IgD-negative memory B cell (primary cell): ENCODE measurements at regions not wholly inside any gene's neighbourhood (a gene's known extent, or its start where the extent isn't known, plus 50 kb on each side); places are given as distances from the start of the nearest gene placed in this dataset.
A peak's percentile ranks its signal among the peaks of the same experiment; 100 is the strongest.
"Not testable (repeated sequence)": the region's sequence is repeated elsewhere in the genome, so short reads cannot be mapped to it uniquely, and the experiment has no call there.

ENCODE experiments used
- H3K27ac Mint-ChIP-seq, 3 donors: one replicate each; pipeline ENCODE4 v1.8.0; 2020 to 2022; ENCODE audit warnings: mild to moderate bottlenecking in 3 of 3, mixed read lengths in 3 of 3, moderate library complexity in 1 of 3
- H3K27me3 Mint-ChIP-seq: one replicate; pipeline ENCODE4 v1.8.0; 2021; ENCODE audit warnings: mixed read lengths
- H3K36me3 Mint-ChIP-seq: one replicate; pipeline ENCODE4 v1.8.0; 2020; ENCODE audit warnings: mild to moderate bottlenecking, mixed read lengths
- H3K4me1 Mint-ChIP-seq, 3 donors: one replicate each; pipeline ENCODE4 v1.8.0; 2020 to 2022; ENCODE audit warnings: mixed read lengths in 3 of 3, mild to moderate bottlenecking in 1 of 3
- H3K4me3 Mint-ChIP-seq, 4 donors: one replicate each; pipeline ENCODE4 v1.8.0; 2020 to 2022; ENCODE audit warnings: mild to moderate bottlenecking in 4 of 4, mixed read lengths in 4 of 4, moderate library complexity in 3 of 4
- H3K9me3 Mint-ChIP-seq, 3 donors: one replicate each; pipeline ENCODE4 v1.8.0; 2020 to 2021; ENCODE audit warnings: mixed read lengths in 3 of 3, mild to moderate bottlenecking in 1 of 3

DNA sequence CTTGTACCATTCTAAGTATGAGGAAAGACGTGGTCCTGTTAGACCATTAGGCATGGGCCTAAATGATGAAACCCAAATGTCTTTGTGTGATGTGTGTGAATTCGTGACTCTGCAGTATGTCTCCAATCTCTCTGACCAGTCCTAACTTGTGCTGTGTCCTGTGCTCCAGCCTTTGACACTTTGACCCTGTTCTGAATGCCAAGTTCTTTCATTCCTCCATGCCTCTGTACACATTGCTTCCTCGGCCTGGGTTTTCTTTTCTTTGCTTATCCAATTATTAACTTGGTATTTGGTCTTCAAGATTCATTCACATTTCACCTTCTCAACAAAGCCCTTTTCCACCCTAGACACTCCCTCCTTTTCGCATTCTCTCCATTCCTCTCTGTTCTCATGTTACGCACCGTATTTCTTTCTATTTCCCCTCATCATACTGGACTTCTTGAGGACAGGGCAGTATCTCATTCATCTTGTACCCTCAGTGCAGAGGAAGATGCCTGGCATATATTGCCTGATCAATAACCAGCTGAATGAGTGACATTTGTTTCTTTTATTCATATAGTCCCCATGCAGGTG is 138.7 kb downstream of the F11 start:
- Mint-ChIP-seq H3K27ac (no peak overlapping the region), H3K27me3 (no peaks in the 10 kb centered on the region), H3K4me3 (no peak overlapping the region)

DNA sequence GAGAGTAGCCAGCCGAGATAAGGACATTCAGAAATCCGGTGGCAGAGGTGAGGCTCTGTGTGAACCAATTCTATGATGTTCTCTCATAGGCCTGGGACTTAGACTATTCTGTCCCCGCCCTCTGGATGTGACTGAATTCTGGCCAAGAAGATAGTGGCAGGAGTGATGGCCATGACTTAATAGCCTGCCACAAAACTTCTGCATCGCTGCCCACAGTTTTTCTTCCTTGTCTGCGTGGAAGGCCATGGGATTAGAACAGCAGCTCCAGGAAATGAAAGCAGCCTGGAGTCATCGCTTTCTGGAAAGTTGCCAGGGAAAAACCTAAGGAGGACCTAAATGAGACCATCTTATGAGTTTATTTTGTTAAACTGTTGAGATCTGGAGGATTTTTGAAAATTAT is 134.7 kb downstream of the F11 start:
- H3K27me3 Mint-ChIP-seq = no peaks in the 10 kb centered on the region
- no peak overlapping the region for H3K4me3 Mint-ChIP-seq
- H3K4me1 Mint-ChIP-seq = no peaks in the 10 kb centered on the region
- H3K36me3 Mint-ChIP-seq = no peaks in the 10 kb centered on the region
- peaks cover 3 to 10% (median 5%) of the 10 kb centered on the region in 3 donors for H3K9me3 Mint-ChIP-seq
- H3K27ac Mint-ChIP-seq = no peak overlapping the region

More for the DNA sequence above, 138.7 kb downstream of the F11 start:
- H3K36me3 Mint-ChIP-seq = peaks cover 2% of the 10 kb centered on the region
- H3K4me1 Mint-ChIP-seq = no peaks in the 10 kb centered on the region
- H3K9me3 Mint-ChIP-seq = peaks cover 5 to 8% (median 7%) of the 10 kb centered on the region in 3 donors

DNA sequence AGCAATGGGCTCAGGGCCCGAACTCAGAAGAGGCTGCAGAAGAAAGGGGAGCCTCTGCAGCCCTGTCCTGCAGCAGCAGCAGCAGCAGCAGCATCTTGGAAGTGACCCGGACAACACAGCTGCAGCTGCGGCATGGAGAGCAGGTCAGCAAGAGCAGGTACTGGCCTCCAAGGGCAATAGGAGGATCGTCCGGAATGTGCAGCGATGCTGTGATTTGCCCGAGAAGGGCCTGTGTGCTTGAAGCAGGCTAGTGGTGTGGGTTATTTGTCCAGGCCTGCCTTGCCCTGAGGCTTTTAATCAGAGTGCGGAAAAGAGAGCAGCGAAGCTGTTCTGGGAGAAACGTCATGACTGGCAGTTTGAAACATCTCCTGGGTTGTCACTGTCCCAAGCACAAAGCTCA is 126.0 kb downstream of the F11 start:
- H3K27ac Mint-ChIP-seq = no peak overlapping the region
- peaks cover 0 to 1% (median 0%) of the 10 kb centered on the region in 3 donors for H3K4me1 Mint-ChIP-seq
- H3K36me3 Mint-ChIP-seq = peaks cover 1% of the 10 kb centered on the region
- H3K4me3 Mint-ChIP-seq = no peak overlapping the region
- H3K9me3 Mint-ChIP-seq = peaks cover 1 to 5% (median 2%) of the 10 kb centered on the region in 3 donors
- H3K27me3 Mint-ChIP-seq = no peaks in the 10 kb centered on the region

DNA sequence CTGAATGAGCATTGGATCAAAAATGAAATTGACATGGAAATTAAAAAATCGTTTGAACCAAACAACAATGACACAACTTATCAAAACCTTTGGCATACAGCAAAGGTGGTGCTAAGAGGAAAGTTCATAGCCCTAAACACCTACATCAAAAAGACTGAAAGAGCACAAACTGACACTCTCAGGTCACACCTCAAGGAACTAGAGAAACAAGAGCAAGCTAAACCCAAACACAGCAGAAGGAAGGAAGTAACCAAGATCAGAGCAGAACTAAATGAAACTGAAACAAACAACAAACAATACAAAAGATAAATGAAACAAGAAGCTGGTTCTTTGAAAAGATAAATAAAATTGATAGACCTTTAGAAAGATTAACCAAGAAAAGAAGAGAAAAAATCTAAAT is 118.3 kb downstream of the F11 start:
- H3K9me3 Mint-ChIP-seq = not testable (repeated sequence)
- peak overlapping the region in 2 of 4 donors; percentile 39 to 64 for H3K4me3 Mint-ChIP-seq

DNA sequence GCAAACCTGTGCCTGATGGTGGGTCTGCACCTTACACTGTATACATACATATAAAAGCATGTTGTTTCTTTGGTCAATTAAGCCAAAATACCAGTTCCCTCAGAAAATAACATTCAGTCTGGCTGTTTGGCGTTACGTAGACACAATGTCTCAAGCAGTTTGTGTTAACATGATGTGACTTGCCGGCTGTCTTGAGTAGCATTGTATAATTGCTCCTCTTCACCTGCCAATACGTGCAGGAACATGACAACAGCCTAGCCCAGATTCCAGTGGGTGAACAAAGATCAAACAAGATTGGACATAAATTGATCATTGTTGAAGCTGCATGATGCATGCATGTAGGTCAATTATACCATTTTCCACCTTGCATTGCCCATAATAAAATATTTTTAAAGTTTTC is 102.3 kb downstream of the F11 start:
- Mint-ChIP-seq H3K4me3 (no peak overlapping the region), H3K36me3 (no peaks in the 10 kb centered on the region), H3K27ac (no peak overlapping the region), H3K27me3 (no peaks in the 10 kb centered on the region), H3K9me3 (peaks cover 12 to 21% (median 14%) of the 10 kb centered on the region in 3 donors), H3K4me1 (no peaks in the 10 kb centered on the region)

More for the DNA sequence above, 118.3 kb downstream of the F11 start:
- not testable (repeated sequence) for H3K36me3 Mint-ChIP-seq, H3K27me3 Mint-ChIP-seq
- Mint-ChIP-seq H3K4me1 (peaks cover 11 to 17% (median 14%) of the 10 kb centered on the region in 3 donors), H3K27ac (peak overlapping the region in 1 of 3 donors; percentile 2)

DNA sequence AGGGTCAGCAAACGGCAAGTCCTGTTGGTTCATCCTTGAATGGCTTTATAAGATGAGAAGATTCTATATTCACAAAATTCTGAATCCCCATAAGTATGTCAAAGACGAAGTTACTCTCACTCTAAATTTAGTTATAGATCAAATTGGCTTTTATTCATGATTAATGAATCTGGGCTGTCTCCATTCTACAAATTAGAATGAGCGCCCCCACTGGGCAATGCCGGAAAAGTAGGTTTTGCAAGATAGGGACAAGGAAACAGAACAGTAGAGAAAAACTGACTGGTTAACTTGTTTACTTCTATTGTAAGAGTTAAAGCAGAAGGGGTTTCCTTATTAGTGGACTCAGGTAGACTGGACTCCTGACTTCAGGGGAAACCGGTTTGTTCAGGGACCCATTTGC is 100.3 kb downstream of the F11 start:
- Mint-ChIP-seq H3K4me1 (no peaks in the 10 kb centered on the region), H3K4me3 (no peak overlapping the region), H3K27me3 (no peaks in the 10 kb centered on the region), H3K27ac (no peak overlapping the region), H3K9me3 (peaks cover 12 to 21% (median 14%) of the 10 kb centered on the region in 3 donors), H3K36me3 (no peaks in the 10 kb centered on the region)

DNA sequence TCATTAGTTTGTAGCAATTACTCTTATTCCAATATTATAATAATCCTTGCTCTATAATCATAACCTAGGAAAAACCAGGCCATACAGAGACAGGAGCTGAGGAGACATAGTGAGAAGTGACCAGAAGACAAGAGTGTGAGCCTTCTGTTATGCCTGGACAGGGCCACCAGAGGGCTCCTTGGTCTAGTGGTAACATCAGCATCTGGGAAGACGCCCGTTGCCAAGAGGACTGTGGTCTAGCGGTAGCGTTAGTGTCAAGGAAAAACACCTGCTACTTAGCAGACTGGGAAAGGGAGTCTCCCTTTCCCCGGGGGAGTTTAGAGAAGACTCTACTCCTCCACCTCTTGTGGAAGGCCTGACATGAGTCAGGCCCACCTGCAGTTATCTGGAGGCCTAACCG is 97.0 kb downstream of the F11 start:
- not testable (repeated sequence) for H3K27me3 Mint-ChIP-seq
- H3K9me3 Mint-ChIP-seq = peaks cover 11 to 21% (median 12%) of the 10 kb centered on the region in 3 donors

DNA sequence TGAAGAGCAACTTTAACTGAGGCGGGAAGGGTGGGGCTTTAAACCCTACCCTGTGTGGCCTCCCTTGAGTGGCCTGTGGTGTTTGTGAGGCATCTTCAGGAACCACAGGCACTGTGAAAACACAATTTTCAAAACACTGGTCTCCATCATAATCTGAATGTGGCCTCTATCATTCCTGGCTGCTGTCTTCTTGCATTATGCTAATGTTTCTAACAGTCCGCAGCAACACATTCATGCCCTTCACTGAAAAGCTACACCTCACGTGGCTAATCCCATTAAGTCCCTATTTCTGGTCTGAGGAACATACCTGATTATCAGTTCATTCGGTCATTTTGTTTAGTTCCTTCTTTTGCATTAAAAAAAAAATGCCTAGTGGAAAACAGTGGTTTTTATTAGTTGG is 94.6 kb downstream of the F11 start:
- Mint-ChIP-seq H3K27ac (no peak overlapping the region), H3K9me3 (peaks cover 12 to 21% (median 12%) of the 10 kb centered on the region in 3 donors), H3K36me3 (no peaks in the 10 kb centered on the region), H3K4me1 (no peaks in the 10 kb centered on the region), H3K27me3 (no peaks in the 10 kb centered on the region), H3K4me3 (no peak overlapping the region)

More for the DNA sequence above, 97.0 kb downstream of the F11 start:
- H3K4me3 Mint-ChIP-seq, H3K27ac Mint-ChIP-seq, H3K4me1 Mint-ChIP-seq, H3K36me3 Mint-ChIP-seq: not testable (repeated sequence)

DNA sequence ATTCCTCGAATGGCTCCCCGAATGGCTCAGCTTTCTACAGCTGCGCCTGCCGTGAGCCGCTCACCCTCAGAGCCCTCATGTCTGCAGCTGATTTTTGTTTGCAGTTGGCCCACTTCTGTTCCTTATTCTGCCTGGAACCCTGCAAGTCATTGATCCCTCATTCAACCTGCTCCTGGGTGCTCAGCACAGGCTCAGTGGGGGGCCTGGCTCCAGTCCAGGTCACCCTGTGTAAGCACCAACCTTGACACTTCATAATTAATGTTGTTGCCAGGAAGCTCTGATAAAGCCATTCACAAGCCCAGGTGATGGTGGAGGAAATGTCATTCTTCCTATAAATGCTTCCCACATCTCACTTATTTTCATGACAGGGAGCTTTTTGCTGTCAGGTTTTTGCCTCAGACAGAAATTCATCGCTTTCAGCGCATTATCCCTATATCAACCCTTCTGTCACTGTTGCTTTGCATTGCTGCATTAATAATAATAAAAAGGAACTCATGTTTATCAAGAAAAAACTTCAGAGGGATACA is 85.7 kb downstream of the F11 start:
- H3K36me3 Mint-ChIP-seq = no peaks in the 10 kb centered on the region
- H3K9me3 Mint-ChIP-seq = peaks cover 0 to 4% (median 0%) of the 10 kb centered on the region in 3 donors
- peaks cover 1% of the 10 kb centered on the region for H3K27me3 Mint-ChIP-seq
- H3K27ac Mint-ChIP-seq = no peak overlapping the region
- H3K4me1 Mint-ChIP-seq = no peaks in the 10 kb centered on the region
- no peak overlapping the region for H3K4me3 Mint-ChIP-seq

DNA sequence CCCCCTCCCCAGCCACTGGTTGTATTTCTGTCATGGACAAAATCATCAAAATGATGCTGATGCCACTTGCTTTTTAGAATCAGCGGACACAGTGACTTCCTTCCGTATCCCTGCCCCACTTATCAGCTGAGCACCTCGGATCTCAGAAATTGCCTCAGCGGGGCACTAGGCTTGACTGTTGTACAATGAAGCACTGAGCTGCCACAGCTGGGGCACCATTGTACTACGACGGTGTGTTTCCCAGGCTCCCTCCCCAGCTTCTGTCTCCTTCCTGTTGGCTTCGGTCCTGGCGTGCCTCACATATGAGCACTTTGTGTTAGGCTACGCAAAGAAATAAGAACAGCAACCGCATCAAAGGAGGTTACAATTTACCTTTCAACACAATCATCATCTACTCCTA is 82.4 kb downstream of the F11 start:
- Mint-ChIP-seq H3K27ac (no peak overlapping the region), H3K36me3 (no peaks in the 10 kb centered on the region)

DNA sequence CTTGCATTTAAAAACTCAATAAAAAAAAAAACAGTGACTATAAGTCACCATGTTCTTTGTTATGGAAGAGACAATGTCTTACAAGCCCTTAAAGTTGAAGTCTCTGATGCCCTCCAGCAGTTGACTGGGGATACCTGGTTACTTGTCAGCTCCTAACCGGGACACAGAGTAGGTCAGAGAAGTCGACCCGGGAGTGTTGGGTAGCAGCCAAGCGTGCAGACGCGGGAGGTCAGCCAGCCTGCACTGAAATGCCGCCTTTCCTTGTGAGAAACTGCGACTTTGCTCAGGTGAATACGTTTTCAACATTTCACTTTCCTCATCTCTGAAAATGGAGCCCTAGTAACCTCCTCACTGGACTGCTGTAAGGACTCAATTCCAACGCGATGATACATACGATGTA is 81.8 kb downstream of the F11 start:
- no peaks in the 10 kb centered on the region for H3K4me1 Mint-ChIP-seq

More for the DNA sequence above, 82.4 kb downstream of the F11 start:
- no peaks in the 10 kb centered on the region for H3K4me1 Mint-ChIP-seq
- peaks cover 4% of the 10 kb centered on the region for H3K27me3 Mint-ChIP-seq
- no peaks in the 10 kb centered on the region for H3K9me3 Mint-ChIP-seq
- no peak overlapping the region for H3K4me3 Mint-ChIP-seq

DNA sequence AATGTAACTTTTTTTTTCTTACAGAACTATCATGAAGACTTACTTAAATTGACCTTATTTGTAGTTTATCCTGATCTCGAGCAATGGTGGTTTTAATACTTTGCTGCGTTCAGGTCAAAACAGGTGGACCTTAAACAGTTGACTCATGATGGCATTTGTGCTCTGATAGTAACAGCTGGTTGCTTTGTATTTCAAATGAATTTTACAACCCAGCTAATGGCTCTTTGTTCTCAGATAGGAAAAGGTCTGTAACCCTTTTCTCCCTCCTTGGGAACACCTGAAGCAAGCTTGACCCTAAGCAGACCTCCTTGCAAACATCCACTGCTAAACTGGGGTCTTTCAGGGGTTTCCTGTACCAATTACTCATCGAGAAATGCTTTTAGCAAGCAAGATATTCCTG is 79.2 kb downstream of the F11 start:
- peaks cover 3% of the 10 kb centered on the region for H3K27me3 Mint-ChIP-seq
- peaks cover 0 to 2% (median 0%) of the 10 kb centered on the region in 3 donors for H3K9me3 Mint-ChIP-seq
- H3K4me3 Mint-ChIP-seq = no peak overlapping the region
- no peaks in the 10 kb centered on the region for H3K36me3 Mint-ChIP-seq
- no peak overlapping the region for H3K27ac Mint-ChIP-seq
- no peaks in the 10 kb centered on the region for H3K4me1 Mint-ChIP-seq

More for the DNA sequence above, 81.8 kb downstream of the F11 start:
- H3K27ac Mint-ChIP-seq = no peak overlapping the region
- H3K9me3 Mint-ChIP-seq = no peaks in the 10 kb centered on the region
- H3K27me3 Mint-ChIP-seq = peaks cover 4% of the 10 kb centered on the region
- no peak overlapping the region for H3K4me3 Mint-ChIP-seq
- H3K36me3 Mint-ChIP-seq = no peaks in the 10 kb centered on the region

DNA sequence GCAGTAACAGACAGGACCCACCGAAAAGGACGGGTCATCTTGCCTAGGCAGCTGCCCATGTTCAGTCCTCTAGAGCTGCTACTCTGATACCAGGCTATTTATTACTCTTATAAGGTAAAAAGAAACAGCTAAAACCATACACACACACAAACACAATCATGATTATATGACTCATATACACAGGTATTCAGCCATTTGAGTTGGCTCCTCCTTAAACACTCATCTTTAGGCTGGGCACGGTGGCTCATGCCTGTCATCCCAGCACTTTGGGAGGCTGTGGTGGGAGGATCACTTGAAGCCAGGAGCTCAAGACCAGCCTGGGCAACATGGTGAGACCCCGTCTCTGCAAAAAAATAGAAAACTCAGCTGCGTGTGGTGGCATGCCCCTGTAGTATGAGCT is 76.6 kb downstream of the F11 start:
- H3K4me3 Mint-ChIP-seq = no peak overlapping the region
- no peaks in the 10 kb centered on the region for H3K4me1 Mint-ChIP-seq
- peaks cover 3% of the 10 kb centered on the region for H3K27me3 Mint-ChIP-seq
- peaks cover 0 to 2% (median 0%) of the 10 kb centered on the region in 3 donors for H3K9me3 Mint-ChIP-seq
- H3K36me3 Mint-ChIP-seq = no peaks in the 10 kb centered on the region
- H3K27ac Mint-ChIP-seq = no peak overlapping the region

DNA sequence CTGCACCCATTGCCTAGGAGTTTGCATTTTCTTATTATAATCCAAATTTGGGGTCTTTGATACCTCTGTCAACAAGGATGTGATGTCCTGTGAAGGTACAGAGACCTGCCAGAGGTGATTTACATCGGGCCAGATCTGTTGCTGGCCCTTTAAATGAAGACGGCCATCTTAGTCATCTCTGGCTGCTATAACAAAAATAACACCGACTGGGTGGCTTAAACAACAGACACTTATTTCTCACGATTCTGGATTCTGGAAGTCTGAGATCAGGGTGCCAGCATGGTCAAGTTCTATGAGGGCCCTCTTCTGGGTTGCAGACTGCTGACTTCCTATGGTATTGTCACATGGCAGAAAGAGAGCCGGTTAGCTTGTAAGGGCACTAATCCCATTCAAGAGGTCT is 75.7 kb downstream of the F11 start:
- H3K27ac Mint-ChIP-seq = no peak overlapping the region
- H3K4me1 Mint-ChIP-seq = no peaks in the 10 kb centered on the region
- peaks cover 0 to 2% (median 0%) of the 10 kb centered on the region in 3 donors for H3K9me3 Mint-ChIP-seq
- no peak overlapping the region for H3K4me3 Mint-ChIP-seq
- H3K36me3 Mint-ChIP-seq = no peaks in the 10 kb centered on the region
- peaks cover 3% of the 10 kb centered on the region for H3K27me3 Mint-ChIP-seq
